Gastrocnemius medialis (tissue), 4 donors: ENCODE measurements at regions not wholly inside any gene's neighbourhood (a gene's known extent, or its start where the extent isn't known, plus 50 kb on each side); places are given as distances from the start of the nearest gene placed in this dataset.
"Not testable (repeated sequence)": the region's sequence is repeated elsewhere in the genome, so short reads cannot be mapped to it uniquely, and the experiment has no call there.

Experiments used
- POLR2A ChIP-seq, 2 donors: fragments of 450-650 bp; IDR thresholded peaks; one replicate each; pipeline ENCODE4 v1.6.1; 2017; ENCODE audit warnings: antibody characterized with exemption in 2 of 2, mild to moderate bottlenecking in 2 of 2, moderate library complexity in 2 of 2
- TF ChIP-seq, protein P1 (sequence below), 5 experiments: fragments of 450-650 bp in 3 of 5; fragments of 200-600 bp in 2 of 5; sonication (generic) in 2 of 5; IDR thresholded peaks in 4 of 5; conservative IDR thresholded peaks in 1 of 5; 1 replicate in 4 of 5; 2 replicates in 1 of 5; pipeline ENCODE4 v1.5.1; 2016 to 2019; ENCODE audit warnings: antibody characterized with exemption in 5 of 5, mild to moderate bottlenecking in 3 of 5, moderate library complexity in 3 of 5

DNA sequence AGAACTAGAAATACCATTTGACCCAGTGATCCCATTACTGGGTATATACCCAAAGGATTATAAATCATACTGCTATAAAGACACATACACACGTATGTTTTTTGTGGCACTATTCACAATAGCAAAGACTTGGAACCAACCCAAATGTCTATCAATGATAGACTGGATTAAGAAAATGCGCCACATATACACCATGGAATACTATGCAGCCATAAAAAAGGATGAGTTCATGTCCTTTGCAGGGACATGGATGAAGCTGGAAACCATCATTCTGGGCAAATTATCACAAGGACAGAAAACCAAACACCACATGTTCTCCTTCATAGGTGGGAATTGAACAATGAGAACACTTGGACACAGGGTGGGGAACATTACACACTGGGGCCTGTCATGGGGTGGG is 104.9 kb upstream of the ADTRP start:
- TF ChIP-seq, protein P1, sequence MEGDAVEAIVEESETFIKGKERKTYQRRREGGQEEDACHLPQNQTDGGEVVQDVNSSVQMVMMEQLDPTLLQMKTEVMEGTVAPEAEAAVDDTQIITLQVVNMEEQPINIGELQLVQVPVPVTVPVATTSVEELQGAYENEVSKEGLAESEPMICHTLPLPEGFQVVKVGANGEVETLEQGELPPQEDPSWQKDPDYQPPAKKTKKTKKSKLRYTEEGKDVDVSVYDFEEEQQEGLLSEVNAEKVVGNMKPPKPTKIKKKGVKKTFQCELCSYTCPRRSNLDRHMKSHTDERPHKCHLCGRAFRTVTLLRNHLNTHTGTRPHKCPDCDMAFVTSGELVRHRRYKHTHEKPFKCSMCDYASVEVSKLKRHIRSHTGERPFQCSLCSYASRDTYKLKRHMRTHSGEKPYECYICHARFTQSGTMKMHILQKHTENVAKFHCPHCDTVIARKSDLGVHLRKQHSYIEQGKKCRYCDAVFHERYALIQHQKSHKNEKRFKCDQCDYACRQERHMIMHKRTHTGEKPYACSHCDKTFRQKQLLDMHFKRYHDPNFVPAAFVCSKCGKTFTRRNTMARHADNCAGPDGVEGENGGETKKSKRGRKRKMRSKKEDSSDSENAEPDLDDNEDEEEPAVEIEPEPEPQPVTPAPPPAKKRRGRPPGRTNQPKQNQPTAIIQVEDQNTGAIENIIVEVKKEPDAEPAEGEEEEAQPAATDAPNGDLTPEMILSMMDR (IDR thresholded peaks at IDR 0.05 in 4 of 5, conservative IDR thresholded peaks at IDR 0.05 in 1 of 5): not testable (repeated sequence)
- not testable (repeated sequence) for TF ChIP-seq POLR2A (IDR thresholded peaks at IDR 0.05)
